PFSK-1 (cell line): ENCODE measurements at regions not wholly inside any gene's neighbourhood (a gene's known extent, or its start where the extent isn't known, plus 50 kb on each side); places are given as distances from the start of the nearest gene placed in this dataset.

Source experiments
- FOXP2 ChIP-seq: optimal IDR thresholded peaks from 2 replicates; pipeline ENCODE3; 2011; ENCODE audit warnings: borderline replicate concordance, control low read depth, inconsistent platforms; ENCODE audit not compliant: insufficient read depth; ENCODE audit errors: extremely low read length, extremely low read depth
- POLR2AphosphoS5 ChIP-seq: IDR thresholded peaks from 2 replicates; pipeline ENCODE4 v1.6.1; 2012; ENCODE audit warnings: low read depth, mild to moderate bottlenecking, control low read depth, low read length, moderate library complexity
- SIN3A ChIP-seq: IDR thresholded peaks from 2 replicates; pipeline ENCODE4 v1.6.1; 2012; ENCODE audit warnings: mild to moderate bottlenecking, low read length, moderate library complexity, borderline replicate concordance; ENCODE audit not compliant: insufficient read depth
- TAF1 ChIP-seq: IDR thresholded peaks from 2 replicates; pipeline ENCODE4 v1.6.1; 2012; ENCODE audit warnings: low read length, control low read depth, borderline replicate concordance; ENCODE audit not compliant: insufficient read depth
- TF ChIP-seq, protein P1 (sequence below), 2 experiments: IDR thresholded peaks; 2 replicates each; pipeline versions ENCODE4 v1.6.1 to v1.8.0; 2011 to 2012; ENCODE audit warnings: low read depth in 2 of 2, low read length in 2 of 2, control low read depth in 1 of 2, inconsistent platforms in 1 of 2, mild to moderate bottlenecking in 1 of 2, moderate library complexity in 1 of 2; ENCODE audit not compliant: insufficient read depth in 1 of 2

DNA sequence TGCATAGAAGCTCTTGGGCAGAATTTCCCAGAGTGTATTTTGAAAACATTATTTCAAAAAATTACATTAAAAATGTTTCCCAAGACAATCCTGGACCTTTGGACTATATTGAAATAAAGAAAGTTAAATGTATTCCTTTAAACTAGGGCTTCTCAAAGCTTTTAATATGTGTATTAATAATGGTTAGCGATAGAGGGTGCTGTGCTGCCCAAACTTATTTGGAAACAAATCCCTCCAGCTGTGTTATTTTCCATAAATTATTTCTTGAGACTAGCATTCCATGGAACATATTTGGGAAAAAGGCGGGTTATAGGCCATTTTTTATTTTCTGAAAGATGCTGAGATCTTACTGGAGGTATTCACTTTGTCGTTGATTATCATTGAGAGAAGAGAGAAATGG lies 397.8 kb upstream of the MIS18BP1 start:
- TF ChIP-seq SIN3A (no peak), TAF1 (no peak), POLR2AphosphoS5 (no peak), FOXP2 (no peak)

DNA sequence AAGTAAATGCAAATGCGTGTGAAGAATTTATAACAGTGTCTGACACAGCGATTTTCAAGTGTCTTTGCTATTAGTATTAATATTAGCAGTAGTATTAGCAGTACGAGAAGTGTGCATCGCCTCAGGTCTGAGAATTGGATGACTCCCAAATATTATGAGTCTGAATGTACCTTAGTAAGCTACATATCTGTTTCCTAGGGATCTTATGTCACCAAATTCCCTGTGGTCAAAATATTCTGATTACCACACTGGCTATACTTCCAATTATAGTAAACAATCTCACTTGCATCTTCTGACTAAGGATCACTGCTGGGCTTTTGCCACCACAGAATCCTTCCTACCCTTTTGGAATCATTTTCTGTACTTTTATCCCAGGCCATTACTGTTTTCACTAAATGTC lies 396.0 kb upstream of the MIS18BP1 start:
- TF ChIP-seq SIN3A = no peak
- TF ChIP-seq, protein P1, sequence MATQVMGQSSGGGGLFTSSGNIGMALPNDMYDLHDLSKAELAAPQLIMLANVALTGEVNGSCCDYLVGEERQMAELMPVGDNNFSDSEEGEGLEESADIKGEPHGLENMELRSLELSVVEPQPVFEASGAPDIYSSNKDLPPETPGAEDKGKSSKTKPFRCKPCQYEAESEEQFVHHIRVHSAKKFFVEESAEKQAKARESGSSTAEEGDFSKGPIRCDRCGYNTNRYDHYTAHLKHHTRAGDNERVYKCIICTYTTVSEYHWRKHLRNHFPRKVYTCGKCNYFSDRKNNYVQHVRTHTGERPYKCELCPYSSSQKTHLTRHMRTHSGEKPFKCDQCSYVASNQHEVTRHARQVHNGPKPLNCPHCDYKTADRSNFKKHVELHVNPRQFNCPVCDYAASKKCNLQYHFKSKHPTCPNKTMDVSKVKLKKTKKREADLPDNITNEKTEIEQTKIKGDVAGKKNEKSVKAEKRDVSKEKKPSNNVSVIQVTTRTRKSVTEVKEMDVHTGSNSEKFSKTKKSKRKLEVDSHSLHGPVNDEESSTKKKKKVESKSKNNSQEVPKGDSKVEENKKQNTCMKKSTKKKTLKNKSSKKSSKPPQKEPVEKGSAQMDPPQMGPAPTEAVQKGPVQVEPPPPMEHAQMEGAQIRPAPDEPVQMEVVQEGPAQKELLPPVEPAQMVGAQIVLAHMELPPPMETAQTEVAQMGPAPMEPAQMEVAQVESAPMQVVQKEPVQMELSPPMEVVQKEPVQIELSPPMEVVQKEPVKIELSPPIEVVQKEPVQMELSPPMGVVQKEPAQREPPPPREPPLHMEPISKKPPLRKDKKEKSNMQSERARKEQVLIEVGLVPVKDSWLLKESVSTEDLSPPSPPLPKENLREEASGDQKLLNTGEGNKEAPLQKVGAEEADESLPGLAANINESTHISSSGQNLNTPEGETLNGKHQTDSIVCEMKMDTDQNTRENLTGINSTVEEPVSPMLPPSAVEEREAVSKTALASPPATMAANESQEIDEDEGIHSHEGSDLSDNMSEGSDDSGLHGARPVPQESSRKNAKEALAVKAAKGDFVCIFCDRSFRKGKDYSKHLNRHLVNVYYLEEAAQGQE (IDR thresholded peaks at IDR 0.05; ENCODE audit: insufficient read depth in 1 of 2, low read depth in 2 of 2, low read length in 2 of 2) = no peak
- no peak for TF ChIP-seq FOXP2
- TF ChIP-seq POLR2AphosphoS5 = no peak

DNA sequence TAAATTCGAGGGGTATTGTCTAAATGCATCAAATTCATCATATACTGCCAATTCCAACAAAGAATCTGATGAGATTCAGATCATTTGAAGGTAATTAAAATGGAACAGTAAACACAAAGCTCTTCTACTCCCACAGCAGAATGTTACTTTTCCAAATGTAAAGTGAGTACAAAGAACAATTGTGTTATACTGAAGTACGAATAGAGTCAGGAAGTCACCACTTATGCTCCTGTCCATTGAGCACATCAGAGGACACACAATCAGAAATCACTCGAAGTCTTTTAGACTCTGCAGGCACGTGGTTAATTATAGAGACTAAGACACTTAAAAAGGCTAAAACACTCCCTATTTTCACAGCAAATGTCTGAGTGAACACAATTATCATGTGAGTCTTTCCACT lies 388.5 kb upstream of the MIS18BP1 start:
- TF ChIP-seq, protein P1 (IDR thresholded peaks at IDR 0.05; ENCODE audit: insufficient read depth in 1 of 2, low read depth in 2 of 2, low read length in 2 of 2) = no peak
- TF ChIP-seq POLR2AphosphoS5 = no peak
- TF ChIP-seq TAF1 = no peak
- TF ChIP-seq FOXP2 = no peak
- no peak for TF ChIP-seq SIN3A

DNA sequence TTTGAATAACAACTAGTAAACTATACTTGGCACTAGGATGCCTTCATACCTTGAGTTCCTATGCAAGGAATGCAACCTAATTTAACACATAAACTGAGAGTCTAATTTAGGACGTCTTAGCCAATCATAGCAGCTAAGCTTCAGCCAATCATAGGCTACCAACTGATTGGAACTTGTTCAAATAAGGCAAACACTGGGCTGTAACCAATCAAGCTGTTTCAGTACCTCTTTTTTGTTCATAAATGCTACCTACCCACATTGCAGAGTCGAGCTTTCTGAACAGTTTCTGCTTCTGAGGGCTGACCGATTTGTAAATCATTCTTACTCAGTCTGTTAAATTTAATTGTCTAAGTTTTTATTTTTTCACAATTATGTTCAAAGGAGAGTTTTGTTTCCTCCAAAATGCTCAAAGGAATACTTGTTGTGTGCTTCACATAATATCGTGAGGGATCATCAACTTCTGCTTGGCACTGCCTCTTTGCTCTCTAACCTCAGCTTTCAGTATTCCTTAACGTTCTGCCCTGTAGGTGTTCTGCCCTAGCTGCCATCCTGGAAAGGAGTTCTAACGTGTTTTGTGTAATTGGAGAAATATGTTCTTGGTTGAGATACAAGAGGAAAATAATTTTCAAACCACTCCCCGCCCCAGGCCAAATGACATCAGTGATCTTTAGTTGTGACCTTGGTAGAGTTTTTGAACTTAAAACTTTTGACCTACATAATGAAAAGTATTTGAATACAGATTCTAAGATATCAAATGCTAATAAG lies 380.4 kb upstream of the MIS18BP1 start:
- no peak for TF ChIP-seq SIN3A
- TF ChIP-seq TAF1 = no peak
- TF ChIP-seq, protein P1 (IDR thresholded peaks at IDR 0.05; ENCODE audit: insufficient read depth in 1 of 2, low read depth in 2 of 2, low read length in 2 of 2) = no peak
- no peak for TF ChIP-seq POLR2AphosphoS5
- TF ChIP-seq FOXP2 = no peak

DNA sequence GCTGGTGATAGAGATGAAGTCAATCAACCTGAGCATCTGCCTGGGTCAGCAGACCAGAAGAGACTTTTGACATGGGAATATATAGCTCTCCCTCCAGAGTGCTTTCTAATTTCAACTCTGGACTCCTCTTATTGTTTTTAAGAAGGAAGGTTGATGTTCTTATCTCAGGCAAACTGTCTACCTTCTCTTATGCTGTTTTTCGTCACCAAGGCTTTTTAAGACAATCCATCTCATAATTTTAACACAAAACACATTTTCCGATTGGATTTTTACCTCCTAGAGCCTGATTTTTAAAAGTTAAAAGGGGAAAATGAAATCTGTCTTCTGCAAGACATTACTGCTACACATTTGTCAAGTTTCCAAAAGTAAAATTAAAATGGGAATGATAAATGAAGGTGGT lies 368.7 kb upstream of the MIS18BP1 start:
- TF ChIP-seq, protein P1 (IDR thresholded peaks at IDR 0.05; ENCODE audit: insufficient read depth in 1 of 2, low read depth in 2 of 2, low read length in 2 of 2) = no peak
- no peak for TF ChIP-seq FOXP2
- TF ChIP-seq POLR2AphosphoS5 = no peak
- TF ChIP-seq SIN3A = no peak
- TF ChIP-seq TAF1 = no peak
